ENCODE measurements at regions not wholly inside any gene's neighbourhood (a gene's known extent, or its start where the extent isn't known, plus 50 kb on each side); places are given as distances from the start of the nearest gene placed in this dataset.

DNA sequence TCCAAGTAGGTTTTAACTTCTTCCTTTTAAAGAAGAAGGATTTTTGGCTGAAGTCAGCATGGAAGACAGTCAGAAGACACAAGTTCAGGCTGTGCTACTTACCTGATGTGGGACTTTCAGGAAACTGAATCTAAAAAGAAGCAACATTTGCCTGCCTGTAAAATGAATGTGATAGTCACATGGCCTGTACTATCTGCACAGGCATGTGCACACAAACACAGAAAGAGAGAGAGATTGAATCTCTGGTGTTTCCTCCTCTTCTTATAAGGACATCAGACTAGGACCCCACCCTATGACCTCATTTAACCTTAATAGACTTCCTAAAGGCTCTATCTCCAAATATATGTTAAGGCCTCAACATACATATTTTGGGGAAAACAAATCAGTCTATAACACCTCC, 542.9 kb downstream of the PLPP3 start:
- Histone ChIP-seq H3K9ac (ENCODE audit: insufficient read depth, low read depth, low read length) (no peak overlapping the region), H3K4me1 (ENCODE audit: insufficient read depth, low read length) (no peaks in the 10 kb centered on the region), H3K27ac (ENCODE audit: extremely low read length, insufficient read depth, low read length) (no peak overlapping the region), H3K9me3 (ENCODE audit: low read length) (no peaks in the 10 kb centered on the region), H3K79me2 (ENCODE audit: insufficient read depth, low read length) (no peaks in the 10 kb centered on the region), H2AFZ (ENCODE audit: low read length) (no peak overlapping the region), H3K4me3 (replicated peaks in 1 of 3; ENCODE audit: insufficient read depth in 1 of 3, low read depth in 2 of 3, low read length in 3 of 3) (no peak overlapping the region), H3K36me3 (replicated peaks in 1 of 2; ENCODE audit: control insufficient read depth in 1 of 2, insufficient read depth in 2 of 2, low read length in 2 of 2) (no peaks in the 10 kb centered on the region), H3K27me3 (ENCODE audit: control insufficient read depth in 1 of 2, insufficient read depth in 2 of 2, low read length in 2 of 2) (no peaks in the 10 kb centered on the region), H3K4me2 (ENCODE audit: low read depth, low read length) (no peak overlapping the region), H4K20me1 (ENCODE audit: insufficient read depth, low read length) (no peaks in the 10 kb centered on the region)
- BruUV-seq (replicated peaks): no TSS peak
- no peak for ATAC-seq
- TF ChIP-seq ATRX (CRISPR knock-in tag; IDR thresholded peaks at IDR 0.05; ENCODE audit: borderline replicate concordance) (no peak), FOSL2 (CRISPR knock-in tag; IDR thresholded peaks at IDR 0.05) (no peak), GPN1 (CRISPR knock-in tag; IDR thresholded peaks at IDR 0.05; ENCODE audit: borderline replicate concordance) (no peak), SP5 (CRISPR knock-in tag; IDR thresholded peaks at IDR 0.05; ENCODE audit: borderline replicate concordance, low read depth) (no peak), TSC22D2 (CRISPR knock-in tag; IDR thresholded peaks at IDR 0.05; ENCODE audit: borderline replicate concordance) (no peak), ZNF264 (CRISPR knock-in tag; IDR thresholded peaks at IDR 0.05) (no peak), CBFB (CRISPR knock-in tag; IDR thresholded peaks at IDR 0.05) (no peak), PRPF4 (IDR thresholded peaks at IDR 0.05; ENCODE audit: low read depth, low read length, poor library complexity, severe bottlenecking) (no peak), ZNF12 (CRISPR knock-in tag; IDR thresholded peaks at IDR 0.05) (no peak), MTERF4 (CRISPR knock-in tag; IDR thresholded peaks at IDR 0.05) (no peak), KAT2B (IDR thresholded peaks at IDR 0.05; ENCODE audit: borderline replicate concordance, low read depth, low read length) (no peak), KDM2A (CRISPR knock-in tag; IDR thresholded peaks at IDR 0.05; ENCODE audit: borderline replicate concordance, low read depth) (no peak)
- FAIRE-seq: no peak
- ChIA-PET POLR2A (no interaction called here), CTCF (ENCODE audit: low intra/inter-chr PET ratio, low total read pairs) (no interaction called here)
- in situ Hi-C loops (cut with HindIII; ENCODE audit: extremely low pct_ligation_motif_present, low pct_unique_long_range_greater_than_20kb) (no loop called here), intact Hi-C loops (cut with micrococcal nuclease; ENCODE audit: unreplicated experiment) (no loop called here)
- no peak for DNase-seq (ENCODE audit: low spot score)
